Fibroblast of lung (primary cell): ENCODE measurements at regions not wholly inside any gene's neighbourhood (a gene's known extent, or its start where the extent isn't known, plus 50 kb on each side); places are given as distances from the start of the nearest gene placed in this dataset.
A peak's percentile ranks its signal among the peaks of the same experiment; 100 is the strongest.
"Not testable (repeated sequence)": the region's sequence is repeated elsewhere in the genome, so short reads cannot be mapped to it uniquely, and the experiment has no call there.

Experiments
- DNase-seq, 2 donors: peaks; one replicate each; pipeline versions ENCODE4 v3.0.0 to v3.0.0-alpha.2; 2010; ENCODE audit warnings: low read depth in 2 of 2
- H2AFZ ChIP-seq: 2 replicates; pipeline ENCODE4 v1.5.1; 2012; ENCODE audit warnings: low read length, control low read depth, inconsistent platforms
- H3K27ac ChIP-seq: 2 replicates; pipeline ENCODE4 v1.5.1; 2011; ENCODE audit warnings: low read length, control low read depth; ENCODE audit not compliant: insufficient read depth
- H3K27me3 ChIP-seq: 2 replicates; pipeline ENCODE4 v1.5.1; 2011; ENCODE audit warnings: mild to moderate bottlenecking, low read length; ENCODE audit not compliant: control insufficient read depth, insufficient read depth
- H3K36me3 ChIP-seq: 2 replicates; pipeline ENCODE4 v1.5.1; 2011; ENCODE audit warnings: low read length; ENCODE audit not compliant: control insufficient read depth, insufficient read depth
- H3K4me1 ChIP-seq: 2 replicates; pipeline ENCODE4 v1.5.1; 2011; ENCODE audit warnings: low read length; ENCODE audit not compliant: control insufficient read depth, insufficient read depth; ENCODE audit errors: extremely low read depth
- H3K4me2 ChIP-seq: 2 replicates; pipeline ENCODE4 v1.5.1; 2011; ENCODE audit warnings: low read length, control low read depth; ENCODE audit not compliant: insufficient read depth; ENCODE audit errors: extremely low read depth
- H3K4me3 ChIP-seq, 4 experiments: fragments of 200-600 bp in 1 of 4; sonication (generic) in 1 of 4; replicated peaks in 1 of 4; 2 replicates each; pipeline ENCODE4 v1.5.1; 2011 to 2016; ENCODE audit warnings: low read length in 4 of 4, low read depth in 3 of 4, mild to moderate bottlenecking in 3 of 4, control low read depth in 2 of 4, inconsistent platforms in 1 of 4, mixed read lengths in 1 of 4; ENCODE audit not compliant: insufficient read depth in 1 of 4; ENCODE audit errors: control extremely low read depth in 1 of 4
- H3K79me2 ChIP-seq: 2 replicates; pipeline ENCODE4 v1.5.1; 2012; ENCODE audit warnings: mild to moderate bottlenecking, low read length, inconsistent platforms; ENCODE audit not compliant: control insufficient read depth, insufficient read depth
- H3K9ac ChIP-seq: 2 replicates; pipeline ENCODE4 v1.5.1; 2011; ENCODE audit warnings: mild to moderate bottlenecking, low read length, control low read depth; ENCODE audit not compliant: insufficient read depth
- H3K9me3 ChIP-seq: 2 replicates; pipeline ENCODE4 v1.5.1; 2012; ENCODE audit warnings: low read depth, low read length; ENCODE audit not compliant: control insufficient read depth, insufficient read depth
- H4K20me1 ChIP-seq: 2 replicates; pipeline ENCODE4 v1.5.1; 2011; ENCODE audit warnings: low read length; ENCODE audit not compliant: control insufficient read depth, insufficient read depth; ENCODE audit errors: extremely low read depth
- EZH2 ChIP-seq: IDR thresholded peaks from 2 replicates; pipeline ENCODE4 v1.5.1; 2012; ENCODE audit warnings: low read length, control low read depth, mild to moderate bottlenecking; ENCODE audit errors: missing control alignments
- TF ChIP-seq, protein P1 (sequence below), 2 donors: IDR thresholded peaks in 1 of 2; conservative IDR thresholded peaks in 1 of 2; 1 replicate in 1 of 2; 2 replicates in 1 of 2; pipeline ENCODE4 v1.5.1; 2011 to 2012; ENCODE audit warnings: low read length in 2 of 2, control low read depth in 1 of 2, inconsistent platforms in 1 of 2, low read depth in 1 of 2, mild to moderate bottlenecking in 1 of 2

DNA sequence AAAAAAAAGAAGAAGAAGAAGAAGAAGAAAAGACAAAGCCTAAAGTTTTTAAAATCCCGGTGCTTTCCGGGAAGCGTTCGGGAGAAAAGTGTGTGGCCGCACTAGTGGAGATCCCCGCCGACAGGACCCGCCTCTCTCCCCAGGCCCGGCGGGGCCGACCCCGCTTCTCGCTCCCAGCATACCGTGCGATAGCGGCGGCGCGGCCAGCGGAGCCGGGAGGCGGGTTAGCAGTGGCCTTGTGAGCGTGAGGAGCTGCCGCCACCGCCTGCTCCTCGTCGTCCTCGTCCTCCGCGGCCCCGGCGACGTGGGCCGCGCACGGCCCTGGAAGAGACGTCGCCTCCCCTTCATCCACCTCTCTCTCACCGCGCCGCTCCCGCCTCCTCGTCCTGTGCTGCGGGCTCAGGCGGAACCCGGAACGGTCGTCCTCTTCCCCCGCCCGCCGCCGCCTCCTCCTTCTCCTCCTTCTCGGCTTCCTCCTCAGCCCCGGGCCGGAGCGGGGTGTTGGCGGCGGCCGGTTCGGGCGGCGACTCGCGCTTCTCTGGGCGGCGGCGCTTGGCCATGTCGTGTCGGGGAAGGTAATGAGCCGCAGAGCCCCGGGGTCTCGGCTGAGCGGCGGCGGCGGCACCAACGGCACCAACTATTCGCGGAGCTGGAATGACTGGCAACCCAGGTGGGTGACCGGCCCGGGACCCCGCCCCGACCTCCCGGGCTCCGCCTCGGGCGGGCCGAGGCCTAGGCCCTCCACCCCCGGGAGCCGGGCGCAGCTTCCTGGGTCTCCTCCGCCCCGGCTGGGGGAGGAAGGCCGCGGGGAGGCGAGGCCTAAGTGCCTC is 62.6 kb upstream of the CDR2 start:
- Histone ChIP-seq H3K4me2 (peak overlapping the region; percentile 44), H3K4me3 (peak overlapping the region; percentile 45 to 80 (median 70)), H2AFZ (peak overlapping the region; percentile 84), H3K9ac (peak overlapping the region; percentile 82), H3K27ac (peak overlapping the region; percentile 79)
- not testable (repeated sequence) for H3K9me3 ChIP-seq, H3K27me3 ChIP-seq, H4K20me1 ChIP-seq, H3K36me3 ChIP-seq, H3K4me1 ChIP-seq, H3K79me2 ChIP-seq
- peak; percentile 61 to 67 for DNase-seq

DNA sequence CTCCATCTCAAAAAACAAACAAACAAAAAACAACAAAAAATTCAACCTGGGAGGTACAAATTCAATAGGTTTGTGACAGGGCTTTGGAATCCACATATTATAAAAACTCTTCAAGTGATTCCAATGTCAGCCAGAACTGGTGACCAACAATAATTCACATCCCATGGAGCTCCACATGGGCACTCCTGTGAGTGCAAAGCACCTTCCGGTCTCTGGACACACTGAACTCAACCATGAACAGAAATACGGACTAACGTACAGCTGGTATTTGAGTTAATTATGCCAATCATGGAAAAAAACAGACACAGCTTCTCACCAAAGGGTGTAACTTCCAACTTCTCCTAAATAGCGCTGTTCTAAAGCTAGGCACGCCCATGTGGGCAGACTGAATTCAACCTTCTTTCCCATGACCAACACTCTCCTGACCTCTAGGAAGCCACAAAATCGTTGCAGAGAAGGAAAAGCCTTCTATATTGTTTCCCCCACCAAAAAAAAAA is 62.0 kb upstream of the CDR2 start:
- H3K79me2 ChIP-seq, H3K36me3 ChIP-seq, H3K9ac ChIP-seq, H2AFZ ChIP-seq, H3K4me2 ChIP-seq, H3K27me3 ChIP-seq, DNase-seq, H4K20me1 ChIP-seq, H3K9me3 ChIP-seq, H3K4me1 ChIP-seq: not testable (repeated sequence)
- Histone ChIP-seq H3K27ac (peak overlapping the region; percentile 79), H3K4me3 (peak overlapping the region in 3 of 4 experiments; percentile 45 to 80 (median 77))

DNA sequence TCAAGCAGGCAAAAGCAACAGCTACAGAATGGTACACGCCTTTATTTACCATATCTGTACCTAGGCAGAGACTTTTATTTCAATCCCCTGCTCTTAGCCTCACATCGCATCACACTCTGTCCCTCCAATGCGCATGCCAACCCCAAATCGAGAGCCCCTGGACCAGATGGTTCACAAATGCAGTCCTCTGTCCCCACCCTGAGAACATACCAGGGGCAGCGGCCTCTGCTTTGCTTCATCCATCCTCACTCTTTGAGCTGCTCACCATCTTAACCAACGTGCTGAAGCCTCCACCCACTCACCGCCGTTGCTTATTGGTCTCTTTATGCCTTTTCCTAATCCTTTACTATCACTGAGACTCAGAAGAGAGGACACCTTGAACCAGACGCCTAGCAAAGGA is 56.9 kb upstream of the CDR2 start:
- H4K20me1 ChIP-seq, H3K4me1 ChIP-seq, H3K36me3 ChIP-seq, H3K4me3 ChIP-seq, H3K9me3 ChIP-seq, H3K27ac ChIP-seq, H3K79me2 ChIP-seq, H3K27me3 ChIP-seq, H3K4me2 ChIP-seq, H3K9ac ChIP-seq, H2AFZ ChIP-seq, DNase-seq: not testable (repeated sequence)

DNA sequence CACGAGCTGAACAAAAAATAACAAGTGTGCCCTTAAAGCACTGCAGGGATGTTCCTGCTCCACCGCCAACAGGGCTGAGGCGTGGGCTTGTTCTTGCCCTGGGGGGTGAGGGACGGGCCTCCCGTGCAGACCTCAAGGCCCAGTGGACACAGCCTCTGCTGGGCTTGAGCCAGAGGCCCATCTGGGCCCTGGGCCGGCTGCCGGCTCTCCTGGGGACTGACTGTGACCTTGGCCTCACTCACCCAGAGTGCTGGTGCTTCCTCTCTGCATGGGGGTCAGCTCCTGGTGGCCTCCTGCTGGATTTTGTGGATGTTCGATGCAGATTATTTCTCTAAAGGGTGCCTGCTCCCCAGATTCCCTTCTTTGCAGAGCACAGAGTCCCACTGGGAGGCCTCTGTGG is 54.2 kb upstream of the CDR2 start:
- TF ChIP-seq, protein P1, sequence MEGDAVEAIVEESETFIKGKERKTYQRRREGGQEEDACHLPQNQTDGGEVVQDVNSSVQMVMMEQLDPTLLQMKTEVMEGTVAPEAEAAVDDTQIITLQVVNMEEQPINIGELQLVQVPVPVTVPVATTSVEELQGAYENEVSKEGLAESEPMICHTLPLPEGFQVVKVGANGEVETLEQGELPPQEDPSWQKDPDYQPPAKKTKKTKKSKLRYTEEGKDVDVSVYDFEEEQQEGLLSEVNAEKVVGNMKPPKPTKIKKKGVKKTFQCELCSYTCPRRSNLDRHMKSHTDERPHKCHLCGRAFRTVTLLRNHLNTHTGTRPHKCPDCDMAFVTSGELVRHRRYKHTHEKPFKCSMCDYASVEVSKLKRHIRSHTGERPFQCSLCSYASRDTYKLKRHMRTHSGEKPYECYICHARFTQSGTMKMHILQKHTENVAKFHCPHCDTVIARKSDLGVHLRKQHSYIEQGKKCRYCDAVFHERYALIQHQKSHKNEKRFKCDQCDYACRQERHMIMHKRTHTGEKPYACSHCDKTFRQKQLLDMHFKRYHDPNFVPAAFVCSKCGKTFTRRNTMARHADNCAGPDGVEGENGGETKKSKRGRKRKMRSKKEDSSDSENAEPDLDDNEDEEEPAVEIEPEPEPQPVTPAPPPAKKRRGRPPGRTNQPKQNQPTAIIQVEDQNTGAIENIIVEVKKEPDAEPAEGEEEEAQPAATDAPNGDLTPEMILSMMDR (conservative IDR thresholded peaks at IDR 0.05 in 1 of 2, IDR thresholded peaks at IDR 0.05 in 1 of 2; ENCODE audit: low read depth in 1 of 2, low read length in 2 of 2), result no peak
- TF ChIP-seq EZH2, result no peak
- Histone ChIP-seq H3K4me2 (no peak overlapping the region), H2AFZ (no peak overlapping the region), H3K27ac (no peak overlapping the region), H3K27me3 (no peaks in the 10 kb centered on the region), H3K79me2 (no peaks in the 10 kb centered on the region), H3K36me3 (peaks cover 1% of the 10 kb centered on the region), H3K9ac (no peak overlapping the region), H3K4me3 (no peak overlapping the region), H4K20me1 (no peaks in the 10 kb centered on the region), H3K4me1 (peaks cover 13% of the 10 kb centered on the region), H3K9me3 (no peaks in the 10 kb centered on the region)
- no peak for DNase-seq
